Spleen (tissue), 11 donors: ENCODE measurements at regions not wholly inside any gene's neighbourhood (a gene's known extent, or its start where the extent isn't known, plus 50 kb on each side); places are given as distances from the start of the nearest gene placed in this dataset.

ENCODE experiments used
- DNase-seq: peaks from one replicate; pipeline ENCODE4 v3.0.0-alpha.2; 2020
- H3K27ac ChIP-seq, 8 donors: fragments of 200-600 bp; sonication (generic) in 7 of 8; 1 replicate in 4 of 8; 2 replicates in 4 of 8; pipeline versions ENCODE4 v1.5.0 to v1.8.0; 2016 to 2021; ENCODE audit warnings: inconsistent platforms in 4 of 8, mild to moderate bottlenecking in 4 of 8, moderate library complexity in 1 of 8
- H3K27me3 ChIP-seq, 7 donors: fragments of 200-600 bp; sonication (generic) in 6 of 7; replicated peaks in 1 of 7; 1 replicate in 4 of 7; 2 replicates in 3 of 7; pipeline versions ENCODE4 v1.5.0 to v1.8.0; 2016 to 2021; ENCODE audit warnings: inconsistent platforms in 3 of 7, mild to moderate bottlenecking in 1 of 7
- H3K36me3 ChIP-seq, 6 donors: fragments of 200-600 bp; sonication (generic) in 5 of 6; 1 replicate in 4 of 6; 2 replicates in 2 of 6; pipeline versions ENCODE4 v1.5.0 to v1.8.0; 2016 to 2021; ENCODE audit warnings: inconsistent platforms in 2 of 6
- H3K4me1 ChIP-seq, 6 donors: fragments of 200-600 bp; sonication (generic) in 5 of 6; 1 replicate in 3 of 6; 2 replicates in 3 of 6; pipeline versions ENCODE4 v1.5.0 to v1.8.0; 2016 to 2021; ENCODE audit warnings: inconsistent platforms in 3 of 6
- H3K4me3 ChIP-seq, 8 donors: fragments of 200-600 bp; sonication (generic) in 7 of 8; 1 replicate in 4 of 8; 2 replicates in 4 of 8; pipeline versions ENCODE4 v1.5.0 to v1.8.0; 2016 to 2021; ENCODE audit warnings: inconsistent platforms in 4 of 8, mild to moderate bottlenecking in 4 of 8, moderate library complexity in 2 of 8
- H3K9me3 ChIP-seq, 8 donors: fragments of 200-600 bp; sonication (generic) in 7 of 8; 1 replicate in 4 of 8; 2 replicates in 4 of 8; pipeline versions ENCODE4 v1.5.0 to v1.8.0; 2016 to 2021; ENCODE audit warnings: inconsistent platforms in 4 of 8
- CTCF ChIP-seq, 11 experiments: fragments of 200-600 bp in 7 of 11; fragments of 450-650 bp in 4 of 11; sonication (generic) in 4 of 11; IDR thresholded peaks in 8 of 11; conservative IDR thresholded peaks in 3 of 11; 1 replicate in 7 of 11; 2 replicates in 4 of 11; pipeline versions ENCODE4 v1.4.0 to v1.8.0; 2016 to 2021; ENCODE audit warnings: antibody characterized with exemption in 11 of 11, inconsistent platforms in 4 of 11, mild to moderate bottlenecking in 1 of 11
- POLR2A ChIP-seq, 3 donors: fragments of 450-650 bp; IDR thresholded peaks; one replicate each; pipeline ENCODE4 v1.5.1; 2017; ENCODE audit warnings: antibody characterized with exemption in 3 of 3, mild to moderate bottlenecking in 1 of 3
- POLR2AphosphoS5 ChIP-seq, 3 donors: sonication (generic); formaldehyde crosslinking; IDR thresholded peaks; one replicate each; pipeline ENCODE4 v1.5.1; 2017; ENCODE audit warnings: antibody characterized with exemption in 3 of 3
- WGBS, 5 donors: extraction: QIAGEN DNeasy Blood & Tissue Kit in 3 of 5; methylation state at CpG; one replicate each; pipeline versions ENCODE4 v1.1.5 to v1.1.7; 2013 to 2018; 5-methylcytosine and 5-hydroxymethylcytosine counted together
- intact Hi-C: fragments of 100-400 bp; cut with DNase I; formaldehyde crosslinking; loops from one replicate; pipeline ENCODE4 v1.15.0; 2023; ENCODE audit warnings: low total_unique reads
- donor health status: healthy with polysubstance abuse.
- donor health status: DM: no; HTN: no; CAD: no; lungs with moderate emphysema.
- donor health status: DM: no; HTN: no; CAD: no.
- donor health status: Bipolar disorder and iron deficiency.
- donor health status: healthy.
- donor health status: DM: no; HTN: no; CAD: no.
- donor health status: DM: yes; HTN: yes; CAD: no.

GRCh38 chr10:9766762-9767161 lies 1250.9 kb upstream of the CELF2 start:
- H3K9me3 ChIP-seq: no peaks in the 10 kb centered on the region
- H3K4me3 ChIP-seq: no peak overlapping the region
- no peak overlapping the region for H3K27ac ChIP-seq
- H3K27me3 ChIP-seq: no peaks in the 10 kb centered on the region
- H3K4me1 ChIP-seq: no peaks in the 10 kb centered on the region
- H3K36me3 ChIP-seq: no peaks in the 10 kb centered on the region
- intact Hi-C loops: no loop called here
- no peak for DNase-seq
- TF ChIP-seq POLR2AphosphoS5 (IDR thresholded peaks at IDR 0.05) (no peak), POLR2A (IDR thresholded peaks at IDR 0.05) (no peak), CTCF (IDR thresholded peaks at IDR 0.05 in 8 of 11, conservative IDR thresholded peaks at IDR 0.05 in 3 of 11) (no peak)

- TF ChIP-seq POLR2A (IDR thresholded peaks at IDR 0.05) (no peak), CTCF (IDR thresholded peaks at IDR 0.05 in 8 of 11, conservative IDR thresholded peaks at IDR 0.05 in 3 of 11) (no peak), POLR2AphosphoS5 (IDR thresholded peaks at IDR 0.05) (no peak)
- peaks cover 0 to 7% (median 0%) of the 10 kb centered on the region in 8 donors for H3K9me3 ChIP-seq
- WGBS, 5 donors: 65 to 81% (median 75%) methylated on average over 2 of the region's 2 CpGs
- intact Hi-C loops: no loop called here
- no peaks in the 10 kb centered on the region for H3K27me3 ChIP-seq
- H3K4me1 ChIP-seq: no peaks in the 10 kb centered on the region
- DNase-seq: no peak
- no peak overlapping the region for H3K4me3 ChIP-seq
- H3K27ac ChIP-seq: no peak overlapping the region
- H3K36me3 ChIP-seq: no peaks in the 10 kb centered on the region
Observed at GRCh38 chr10:9781666-9782065, 1236.0 kb upstream of the CELF2 start.

GRCh38 chr10:9786101-9786500 lies 1231.6 kb upstream of the CELF2 start:
- no peak for DNase-seq
- Histone ChIP-seq H3K36me3 (no peaks in the 10 kb centered on the region), H3K27ac (no peak overlapping the region), H3K4me1 (no peaks in the 10 kb centered on the region), H3K27me3 (no peaks in the 10 kb centered on the region), H3K4me3 (no peak overlapping the region), H3K9me3 (peaks cover 0 to 7% (median 0%) of the 10 kb centered on the region in 8 donors)
- intact Hi-C loops: no loop called here
- TF ChIP-seq POLR2A (IDR thresholded peaks at IDR 0.05) (no peak), CTCF (IDR thresholded peaks at IDR 0.05 in 8 of 11, conservative IDR thresholded peaks at IDR 0.05 in 3 of 11) (no peak), POLR2AphosphoS5 (IDR thresholded peaks at IDR 0.05) (no peak)
- WGBS, 5 donors: 41 to 67% (median 43%) methylated on average over 1 of the region's 1 CpG

- no peak for TF ChIP-seq POLR2AphosphoS5 (IDR thresholded peaks at IDR 0.05)
- no peak for TF ChIP-seq CTCF (IDR thresholded peaks at IDR 0.05 in 8 of 11, conservative IDR thresholded peaks at IDR 0.05 in 3 of 11)
- TF ChIP-seq POLR2A (IDR thresholded peaks at IDR 0.05): no peak
- no peak for DNase-seq
- peaks cover 0 to 7% (median 0%) of the 10 kb centered on the region in 8 donors for H3K9me3 ChIP-seq
- H3K27ac ChIP-seq: no peak overlapping the region
- H3K4me1 ChIP-seq: no peaks in the 10 kb centered on the region
- H3K27me3 ChIP-seq: no peaks in the 10 kb centered on the region
- intact Hi-C loops: no loop called here
- no peaks in the 10 kb centered on the region for H3K36me3 ChIP-seq
- no peak overlapping the region for H3K4me3 ChIP-seq
- WGBS, 5 donors: 81 to 91% (median 90%) methylated on average over 3 of the region's 3 CpGs
Observed at GRCh38 chr10:9786576-9786975, 1231.1 kb upstream of the CELF2 start.
